22Rv1 (cell line): ENCODE measurements at regions not wholly inside any gene's neighbourhood (a gene's known extent, or its start where the extent isn't known, plus 50 kb on each side); places are given as distances from the start of the nearest gene placed in this dataset.
"Not testable (repeated sequence)": the region's sequence is repeated elsewhere in the genome, so short reads cannot be mapped to it uniquely, and the experiment has no call there.

Source experiments
- H3K27ac ChIP-seq: fragments of 450-650 bp; 2 replicates; pipeline ENCODE4 v1.5.1; 2017
- ZFX ChIP-seq: fragments of 450-650 bp; IDR thresholded peaks from 2 replicates; pipeline ENCODE4 v1.6.1; 2017; ENCODE audit warnings: antibody characterized with exemption, borderline replicate concordance
- TF ChIP-seq, protein P1 (sequence below): fragments of 450-650 bp; IDR thresholded peaks from 2 replicates; pipeline ENCODE4 v1.5.1; 2017; ENCODE audit warnings: mild to moderate bottlenecking

GRCh38 chr14:22210906-22211305 lies 378.1 kb downstream of the DAD1 start:
- TF ChIP-seq, protein P1, sequence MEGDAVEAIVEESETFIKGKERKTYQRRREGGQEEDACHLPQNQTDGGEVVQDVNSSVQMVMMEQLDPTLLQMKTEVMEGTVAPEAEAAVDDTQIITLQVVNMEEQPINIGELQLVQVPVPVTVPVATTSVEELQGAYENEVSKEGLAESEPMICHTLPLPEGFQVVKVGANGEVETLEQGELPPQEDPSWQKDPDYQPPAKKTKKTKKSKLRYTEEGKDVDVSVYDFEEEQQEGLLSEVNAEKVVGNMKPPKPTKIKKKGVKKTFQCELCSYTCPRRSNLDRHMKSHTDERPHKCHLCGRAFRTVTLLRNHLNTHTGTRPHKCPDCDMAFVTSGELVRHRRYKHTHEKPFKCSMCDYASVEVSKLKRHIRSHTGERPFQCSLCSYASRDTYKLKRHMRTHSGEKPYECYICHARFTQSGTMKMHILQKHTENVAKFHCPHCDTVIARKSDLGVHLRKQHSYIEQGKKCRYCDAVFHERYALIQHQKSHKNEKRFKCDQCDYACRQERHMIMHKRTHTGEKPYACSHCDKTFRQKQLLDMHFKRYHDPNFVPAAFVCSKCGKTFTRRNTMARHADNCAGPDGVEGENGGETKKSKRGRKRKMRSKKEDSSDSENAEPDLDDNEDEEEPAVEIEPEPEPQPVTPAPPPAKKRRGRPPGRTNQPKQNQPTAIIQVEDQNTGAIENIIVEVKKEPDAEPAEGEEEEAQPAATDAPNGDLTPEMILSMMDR = no peak
- TF ChIP-seq ZFX = no peak
- no peak overlapping the region for H3K27ac ChIP-seq

DNA sequence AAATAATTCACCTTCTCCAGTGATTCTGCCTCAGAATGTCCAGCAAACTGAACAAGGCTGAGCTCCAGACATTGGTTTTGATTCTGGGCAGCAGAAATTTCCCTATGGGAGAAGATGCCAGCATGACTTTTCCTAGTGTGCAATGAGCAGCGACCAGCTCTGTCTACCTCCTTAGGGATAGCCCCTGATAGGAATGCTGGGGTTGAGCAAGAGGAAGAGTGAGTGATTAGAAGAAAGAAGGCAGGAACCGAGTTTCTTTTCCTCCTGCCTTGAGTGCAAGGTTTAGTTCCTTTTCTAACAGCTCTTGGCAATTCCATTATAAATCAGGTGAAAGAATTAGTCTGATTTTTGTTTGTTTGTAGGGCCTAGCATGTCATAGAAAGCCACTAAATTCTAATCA lies 379.0 kb downstream of the DAD1 start:
- H3K27ac ChIP-seq = no peak overlapping the region
- TF ChIP-seq, protein P1 = no peak
- TF ChIP-seq ZFX = no peak

DNA sequence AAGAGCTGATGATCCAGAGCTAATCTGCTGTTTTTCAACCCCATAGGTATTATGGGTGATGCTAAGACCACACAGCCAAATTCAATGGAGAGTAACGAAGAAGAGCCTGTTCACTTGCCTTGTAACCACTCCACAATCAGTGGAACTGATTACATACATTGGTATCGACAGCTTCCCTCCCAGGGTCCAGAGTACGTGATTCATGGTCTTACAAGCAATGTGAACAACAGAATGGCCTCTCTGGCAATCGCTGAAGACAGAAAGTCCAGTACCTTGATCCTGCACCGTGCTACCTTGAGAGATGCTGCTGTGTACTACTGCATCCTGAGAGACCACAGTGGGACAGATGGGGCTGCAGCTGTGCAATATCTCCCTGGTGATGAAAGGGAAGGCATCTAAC lies 386.0 kb downstream of the DAD1 start:
- no peak overlapping the region for H3K27ac ChIP-seq

GRCh38 chr14:22202313-22202712 lies 386.7 kb downstream of the DAD1 start:
- TF ChIP-seq ZFX = no peak
- TF ChIP-seq, protein P1 = no peak
- no peak overlapping the region for H3K27ac ChIP-seq

More for the DNA sequence above, 386.0 kb downstream of the DAD1 start:
- no peak for TF ChIP-seq ZFX
- TF ChIP-seq, protein P1 = no peak

DNA sequence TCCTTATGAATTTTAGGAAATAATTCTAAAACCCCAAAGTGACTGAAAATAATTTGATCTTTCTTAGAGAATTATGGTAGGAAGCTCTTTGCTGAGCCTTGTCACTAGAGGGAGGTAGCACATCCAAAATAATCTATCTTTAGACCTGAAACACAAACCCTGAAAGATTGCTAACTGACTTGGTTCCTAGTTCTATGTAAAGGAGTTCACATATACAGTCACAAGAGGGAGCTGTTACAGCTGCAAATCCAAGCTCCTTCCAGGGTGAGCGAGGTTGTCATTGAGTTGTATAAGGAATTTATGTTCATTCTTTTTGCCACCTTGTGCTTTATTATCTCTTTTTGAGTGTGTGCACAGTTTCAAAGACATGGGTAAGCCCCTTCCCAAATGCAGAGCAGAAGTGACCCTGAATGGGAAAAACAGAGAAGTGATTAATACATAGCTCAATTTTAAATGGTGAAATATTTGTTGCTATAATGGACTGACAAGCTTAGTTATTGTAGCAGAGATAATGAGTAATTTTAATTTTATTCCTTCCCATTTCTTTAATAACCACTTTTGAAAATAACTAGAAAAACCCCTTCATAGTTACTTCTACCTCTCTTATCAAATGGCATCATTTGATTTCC lies 387.9 kb downstream of the DAD1 start:
- TF ChIP-seq, protein P1 = peak; percentile 86
- no peak for TF ChIP-seq ZFX
- H3K27ac ChIP-seq = no peak overlapping the region

- H3K27ac ChIP-seq = not testable (repeated sequence)
Observed at GRCh38 chr14:22200131-22200530, 388.9 kb downstream of the DAD1 start.

GRCh38 chr14:22194664-22195063 lies 394.4 kb downstream of the DAD1 start:
- TF ChIP-seq, protein P1 = no peak
- TF ChIP-seq ZFX = no peak
- no peak overlapping the region for H3K27ac ChIP-seq
